ENCODE measurements at regions not wholly inside any gene's neighbourhood (a gene's known extent, or its start where the extent isn't known, plus 50 kb on each side); places are given as distances from the start of the nearest gene placed in this dataset.

DNA sequence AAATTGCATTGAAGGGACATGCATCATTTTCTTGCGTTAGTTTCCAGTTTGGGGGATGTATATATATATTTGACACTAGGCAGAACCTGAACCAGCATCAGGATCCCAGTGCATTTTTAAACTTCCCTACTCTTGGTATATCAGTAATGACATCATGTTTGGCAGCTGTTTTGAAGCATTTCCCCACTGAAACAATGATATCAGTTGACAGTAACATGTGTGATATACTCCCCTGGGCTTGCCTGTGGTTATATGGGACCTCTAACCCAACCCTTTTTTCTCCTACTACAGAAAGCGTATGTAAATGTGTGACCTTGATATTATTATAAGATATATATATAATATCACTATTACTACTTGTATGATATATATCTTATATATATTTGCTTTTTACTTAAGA, 225.9 kb upstream of the CASK start:
- intact Hi-C loops (cut with micrococcal nuclease; ENCODE audit: unreplicated experiment) = no loop called here
- ChIA-PET POLR2A (no interaction called here), CTCF (no interaction called here)

DNA sequence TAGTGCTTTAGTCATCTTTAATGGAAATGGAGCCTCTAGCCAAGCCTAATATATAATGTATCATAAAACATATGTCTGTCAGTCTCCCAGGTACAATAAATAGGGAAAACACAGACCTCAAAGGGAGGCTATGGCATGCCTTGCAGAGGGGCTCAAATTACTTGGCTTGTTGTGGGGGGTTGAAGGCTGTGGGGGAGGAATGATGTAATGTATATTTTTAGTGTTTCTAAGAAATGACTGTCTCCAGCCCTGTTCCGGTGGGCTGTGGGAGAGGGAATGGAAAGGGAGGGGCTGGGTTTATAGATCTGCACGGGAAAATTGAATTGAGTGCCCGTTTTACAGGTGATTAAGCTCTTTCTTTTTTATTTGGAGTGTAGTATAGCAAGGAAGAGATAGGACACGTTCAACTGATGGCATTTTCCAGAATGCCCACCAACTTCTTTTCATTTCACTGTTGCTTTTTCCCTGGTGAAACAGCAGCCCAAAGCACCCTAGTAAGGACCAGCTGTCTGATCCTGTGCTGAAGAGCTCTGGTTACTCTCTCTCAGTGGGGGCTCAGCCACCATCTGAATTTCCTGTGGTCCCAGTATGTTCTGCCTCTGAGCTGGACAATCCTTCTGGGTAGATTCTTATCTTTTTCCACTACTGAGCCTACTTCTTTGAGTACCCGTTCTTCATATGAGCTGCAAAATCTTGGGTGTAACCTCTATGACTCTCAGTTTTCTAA, 220.7 kb upstream of the CASK start:
- H3K9me3 ChIP-seq (ENCODE audit: control insufficient read depth, insufficient read depth, low read depth, low read length) = no peaks in the 10 kb centered on the region
- H3K4me3 ChIP-seq (ENCODE audit: low read depth in 2 of 2, low read length in 2 of 2) = no peak overlapping the region
- ATAC-seq = no peak
- intact Hi-C loops (cut with micrococcal nuclease; ENCODE audit: unreplicated experiment) = no loop called here
- DNase-seq (ENCODE audit: low read depth, low spot score) = no peak
- ChIA-PET CTCF (no interaction called here), POLR2A (no interaction called here)
- no peak for TF ChIP-seq TCF7L2 (IDR thresholded peaks at IDR 0.05; ENCODE audit: low read depth, low read length)
- TF ChIP-seq REST (IDR thresholded peaks at IDR 0.05; ENCODE audit: insufficient read depth in 1 of 2, low read depth in 2 of 2, low read length in 1 of 2) = no peak
- no peaks in the 10 kb centered on the region for H3K4me1 ChIP-seq (ENCODE audit: control insufficient read depth, insufficient read depth, low read length)
- no peaks in the 10 kb centered on the region for H3K27me3 ChIP-seq (ENCODE audit: control insufficient read depth, insufficient read depth, low read length)
- BruUV-seq (replicated peaks) = no TSS peak
- no peak overlapping the region for H3K27ac ChIP-seq (ENCODE audit: low read length)
- in situ Hi-C loops (cut with HindIII; ENCODE audit: low pct_unique_long_range_greater_than_20kb, low sequenced_read_pairs) = no loop called here
- H3K36me3 ChIP-seq (ENCODE audit: control insufficient read depth, insufficient read depth, low read length) = no peaks in the 10 kb centered on the region

More for the DNA sequence above, 225.9 kb upstream of the CASK start:
- no peaks in the 10 kb centered on the region for H3K27me3 ChIP-seq (ENCODE audit: control insufficient read depth, insufficient read depth, low read length)
- in situ Hi-C loops (cut with HindIII; ENCODE audit: low pct_unique_long_range_greater_than_20kb, low sequenced_read_pairs) = no loop called here
- H3K4me1 ChIP-seq (ENCODE audit: control insufficient read depth, insufficient read depth, low read length) = no peaks in the 10 kb centered on the region
- H3K27ac ChIP-seq (ENCODE audit: low read length) = no peak overlapping the region
- no peaks in the 10 kb centered on the region for H3K36me3 ChIP-seq (ENCODE audit: control insufficient read depth, insufficient read depth, low read length)
- no peaks in the 10 kb centered on the region for H3K9me3 ChIP-seq (ENCODE audit: control insufficient read depth, insufficient read depth, low read depth, low read length)
- no peak for ATAC-seq
- no TSS peak for BruUV-seq (replicated peaks)
- no peak for DNase-seq (ENCODE audit: low read depth, low spot score)
- H3K4me3 ChIP-seq (ENCODE audit: low read depth in 2 of 2, low read length in 2 of 2) = no peak overlapping the region
- TF ChIP-seq SIN3A (IDR thresholded peaks at IDR 0.05; ENCODE audit: borderline replicate concordance, insufficient read depth, low read depth, low read length) (no peak), TCF7L2 (IDR thresholded peaks at IDR 0.05; ENCODE audit: low read depth, low read length) (no peak), REST (IDR thresholded peaks at IDR 0.05; ENCODE audit: insufficient read depth in 1 of 2, low read depth in 2 of 2, low read length in 1 of 2) (no peak), POLR2AphosphoS5 (IDR thresholded peaks at IDR 0.05; ENCODE audit: low read depth, low read length) (no peak), CTCF (IDR thresholded peaks at IDR 0.05) (no peak)

All from Panc1 (cell line).